ENCODE measurements at regions not wholly inside any gene's neighbourhood (a gene's known extent, or its start where the extent isn't known, plus 50 kb on each side); places are given as distances from the start of the nearest gene placed in this dataset.

- ChIA-PET POLR2A (no interaction called here), CTCF (interaction anchor here (1.1 kb wide), 1 partner anchor 55 kb away, joined by 3 read pairs; no protein-coding TSS in a partner anchor)
- TF ChIP-seq FOXS1 (CRISPR knock-in tag; IDR thresholded peaks at IDR 0.05), result no peak
- TF ChIP-seq EHMT2 (IDR thresholded peaks at IDR 0.05; ENCODE audit: low read depth), result no peak
- no peak for TF ChIP-seq RARB (CRISPR knock-in tag; IDR thresholded peaks at IDR 0.05)
- no peak for TF ChIP-seq EHF (CRISPR knock-in tag; IDR thresholded peaks at IDR 0.05)
- no peak for TF ChIP-seq JUNB (IDR thresholded peaks at IDR 0.05)
- TF ChIP-seq CHD2 (IDR thresholded peaks at IDR 0.05; ENCODE audit: low read length, partially characterized antibody), result no peak
- TF ChIP-seq BHLHE40 (IDR thresholded peaks at IDR 0.05; ENCODE audit: low read depth, low read length), result no peak
- H3K9me3 ChIP-seq, result no peaks in the 10 kb centered on the region
- no peak for FAIRE-seq
- no peak for ATAC-seq
- 57% methylated on average over 2 of the region's 2 CpGs for WGBS (ENCODE audit: missing lambda C conversion rate)
- H3K27ac ChIP-seq, result no peak overlapping the region
- no peak overlapping the region for H3K4me2 ChIP-seq
- no peaks in the 10 kb centered on the region for H3K4me1 ChIP-seq
- no peak overlapping the region for H3K4me3 ChIP-seq
- DNase-seq (ENCODE audit: low read depth in 1 of 2, low spot score in 1 of 2), result no peak
Observed at GRCh38 chr10:7470371-7470770, 59.5 kb upstream of the SFMBT2 start.

DNA sequence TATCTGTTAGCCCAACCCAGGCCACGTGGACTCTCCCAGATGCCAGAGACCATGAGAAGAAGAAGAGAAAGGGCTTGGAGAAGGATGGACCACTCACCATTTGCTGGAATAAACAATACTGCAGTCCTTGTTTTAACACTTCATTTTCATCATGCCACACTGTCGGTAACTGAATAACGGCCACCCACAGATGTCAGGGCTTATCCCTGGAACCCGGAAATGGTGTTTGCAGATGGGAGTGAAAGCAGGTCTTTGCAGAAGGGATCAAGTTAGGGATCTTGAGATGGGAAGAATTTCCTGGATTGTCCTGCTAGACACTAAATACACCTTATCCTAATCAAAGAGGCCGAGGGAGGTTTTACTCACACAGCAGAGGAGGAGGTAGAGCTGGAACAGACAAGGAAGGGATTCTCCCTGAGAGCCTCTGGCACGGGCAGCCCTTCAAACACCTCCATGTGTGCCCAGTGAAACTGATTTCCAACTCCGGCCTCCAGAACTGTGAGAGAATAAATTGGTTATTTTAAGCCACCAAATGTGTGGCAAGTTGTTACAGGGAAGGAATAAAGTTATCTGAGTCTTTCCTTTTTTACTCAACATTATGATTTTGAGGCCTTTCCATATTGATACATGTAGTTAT lies 56.3 kb upstream of the SFMBT2 start:
- Histone ChIP-seq H3K4me3 (no peak overlapping the region), H3K4me2 (no peak overlapping the region), H3K4me1 (no peaks in the 10 kb centered on the region), H3K27ac (no peak overlapping the region), H3K9me3 (no peaks in the 10 kb centered on the region)
- no peak for DNase-seq (ENCODE audit: low read depth in 1 of 2, low spot score in 1 of 2)
- ATAC-seq, result no peak
- 42% methylated on average over 7 of the region's 7 CpGs for WGBS (ENCODE audit: missing lambda C conversion rate)
- ChIA-PET POLR2A (no interaction called here), CTCF (no interaction called here)
- TF ChIP-seq TFCP2L1 (CRISPR knock-in tag; IDR thresholded peaks at IDR 0.05) (no peak), ZC3H11A (IDR thresholded peaks at IDR 0.05) (no peak), CBX8 (IDR thresholded peaks at IDR 0.05) (no peak), ESRRA (IDR thresholded peaks at IDR 0.05; ENCODE audit: borderline replicate concordance, low read length) (no peak), REST (IDR thresholded peaks at IDR 0.05) (no peak), JUNB (IDR thresholded peaks at IDR 0.05) (no peak), POLR2AphosphoS2 (conservative IDR thresholded peaks at IDR 0.05; ENCODE audit: low read length) (no peak), HOXB13 (CRISPR knock-in tag; IDR thresholded peaks at IDR 0.05; ENCODE audit: low read depth) (no peak), USF2 (IDR thresholded peaks at IDR 0.05) (no peak), ATOH8 (CRISPR knock-in tag; IDR thresholded peaks at IDR 0.05; ENCODE audit: low read depth) (no peak), HOXB5 (CRISPR knock-in tag; IDR thresholded peaks at IDR 0.05) (no peak), PHF8 (IDR thresholded peaks at IDR 0.05; ENCODE audit: borderline replicate concordance, low read depth) (no peak), FOXS1 (CRISPR knock-in tag; IDR thresholded peaks at IDR 0.05) (no peak), CBX2 (IDR thresholded peaks at IDR 0.05; ENCODE audit: borderline replicate concordance, low read depth) (no peak), NFE2L2 (conservative IDR thresholded peaks at IDR 0.05; ENCODE audit: low read length) (no peak)
- TF ChIP-seq, protein P1, sequence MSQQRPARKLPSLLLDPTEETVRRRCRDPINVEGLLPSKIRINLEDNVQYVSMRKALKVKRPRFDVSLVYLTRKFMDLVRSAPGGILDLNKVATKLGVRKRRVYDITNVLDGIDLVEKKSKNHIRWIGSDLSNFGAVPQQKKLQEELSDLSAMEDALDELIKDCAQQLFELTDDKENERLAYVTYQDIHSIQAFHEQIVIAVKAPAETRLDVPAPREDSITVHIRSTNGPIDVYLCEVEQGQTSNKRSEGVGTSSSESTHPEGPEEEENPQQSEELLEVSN (IDR thresholded peaks at IDR 0.05; ENCODE audit: borderline replicate concordance, low read depth), result no peak
- FAIRE-seq, result no peak
